ENCODE measurements at regions not wholly inside any gene's neighbourhood (a gene's known extent, or its start where the extent isn't known, plus 50 kb on each side); places are given as distances from the start of the nearest gene placed in this dataset.

- no peak for DNase-seq (ENCODE audit: low spot score)
Measured at GRCh38 chr14:101482066-101482465, 79.2 kb upstream of the DIO3 start.

- DNase-seq (ENCODE audit: low spot score): no peak
Measured at GRCh38 chr14:101483829-101484228, 77.5 kb upstream of the DIO3 start.

GRCh38 chr14:101489092-101489760, 72.1 kb upstream of the DIO3 start:
- no peak for DNase-seq (ENCODE audit: low spot score)

- DNase-seq (ENCODE audit: low spot score): no peak
Measured at GRCh38 chr14:101490771-101491170, 70.5 kb upstream of the DIO3 start.

- DNase-seq (ENCODE audit: low spot score): no peak
Measured at GRCh38 chr14:101491841-101492240, 69.5 kb upstream of the DIO3 start.

GRCh38 chr14:101492716-101493115, 68.6 kb upstream of the DIO3 start:
- no peak for DNase-seq (ENCODE audit: low spot score)

GRCh38 chr14:101494826-101495225, 66.5 kb upstream of the DIO3 start:
- no peak for DNase-seq (ENCODE audit: low spot score)

- DNase-seq (ENCODE audit: low spot score): no peak
Measured at GRCh38 chr14:101495284-101495683, 66.0 kb upstream of the DIO3 start.

GRCh38 chr14:101495827-101496775, 65.2 kb upstream of the DIO3 start:
- no peak for DNase-seq (ENCODE audit: low spot score)

GRCh38 chr14:101496776-101497683, 64.3 kb upstream of the DIO3 start:
- no peak for DNase-seq (ENCODE audit: low spot score)

- DNase-seq (ENCODE audit: low spot score): no peak
Measured at GRCh38 chr14:101497684-101498525, 63.4 kb upstream of the DIO3 start.

- no peak for DNase-seq (ENCODE audit: low spot score)
Measured at GRCh38 chr14:101498526-101498860, 62.8 kb upstream of the DIO3 start.

GRCh38 chr14:101499080-101499479, 62.2 kb upstream of the DIO3 start:
- DNase-seq (ENCODE audit: low spot score): no peak

GRCh38 chr14:101499513-101499912, 61.8 kb upstream of the DIO3 start:
- no peak for DNase-seq (ENCODE audit: low spot score)

GRCh38 chr14:101500061-101500460, 61.2 kb upstream of the DIO3 start:
- no peak for DNase-seq (ENCODE audit: low spot score)

- DNase-seq (ENCODE audit: low spot score): no peak
Measured at GRCh38 chr14:101500681-101501080, 60.6 kb upstream of the DIO3 start.

- DNase-seq (ENCODE audit: low spot score): no peak
Measured at GRCh38 chr14:101501341-101501740, 60.0 kb upstream of the DIO3 start.

- DNase-seq (ENCODE audit: low spot score): no peak
Measured at GRCh38 chr14:101501858-101502615, 59.3 kb upstream of the DIO3 start.

- DNase-seq (ENCODE audit: low spot score): no peak
Measured at GRCh38 chr14:101502761-101503392, 58.4 kb upstream of the DIO3 start.

GRCh38 chr14:101503431-101504095, 57.7 kb upstream of the DIO3 start:
- no peak for DNase-seq (ENCODE audit: low spot score)

Data from hematopoietic multipotent progenitor cell treated with erythropoietin and hydrocortisone succinate and interleukin-3 and kit ligand, for 15 days (in vitro differentiated cells).